ENCODE measurements at regions not wholly inside any gene's neighbourhood (a gene's known extent, or its start where the extent isn't known, plus 50 kb on each side); places are given as distances from the start of the nearest gene placed in this dataset.

DNA sequence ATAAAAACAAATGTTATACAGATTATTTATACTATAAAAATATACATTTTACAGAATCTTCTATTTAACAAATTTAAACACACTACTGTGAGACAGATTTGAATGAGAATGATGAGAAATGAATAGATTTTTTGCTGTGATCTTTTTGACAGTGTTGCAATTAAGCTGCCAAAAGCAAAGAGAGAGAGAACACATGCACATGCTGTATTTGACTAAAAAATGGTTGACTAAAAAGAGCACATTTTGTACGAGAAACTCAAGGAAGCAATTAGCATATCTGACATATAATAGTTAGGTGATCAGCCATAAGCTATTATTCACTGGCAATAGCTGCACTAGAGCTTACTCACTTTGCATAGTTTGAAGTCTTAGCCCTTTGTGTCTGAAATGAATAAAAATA, 115.8 kb downstream of the SYT10 start:
- Histone ChIP-seq H3K4me1 (no peaks in the 10 kb centered on the region), H3K4me3 (no peak overlapping the region), H3K9me3 (no peaks in the 10 kb centered on the region), H3K36me3 (no peaks in the 10 kb centered on the region), H3K27me3 (no peaks in the 10 kb centered on the region), H3K27ac (no peak overlapping the region)
- intact Hi-C loops (cut with DNase I; ENCODE audit: low total_unique reads) = no loop called here
- in situ Hi-C loops (cut with MboI; ENCODE audit: low sequenced_read_pairs in 4 of 4) = no loop called here
- no peak for ATAC-seq
- TF ChIP-seq, protein P1, sequence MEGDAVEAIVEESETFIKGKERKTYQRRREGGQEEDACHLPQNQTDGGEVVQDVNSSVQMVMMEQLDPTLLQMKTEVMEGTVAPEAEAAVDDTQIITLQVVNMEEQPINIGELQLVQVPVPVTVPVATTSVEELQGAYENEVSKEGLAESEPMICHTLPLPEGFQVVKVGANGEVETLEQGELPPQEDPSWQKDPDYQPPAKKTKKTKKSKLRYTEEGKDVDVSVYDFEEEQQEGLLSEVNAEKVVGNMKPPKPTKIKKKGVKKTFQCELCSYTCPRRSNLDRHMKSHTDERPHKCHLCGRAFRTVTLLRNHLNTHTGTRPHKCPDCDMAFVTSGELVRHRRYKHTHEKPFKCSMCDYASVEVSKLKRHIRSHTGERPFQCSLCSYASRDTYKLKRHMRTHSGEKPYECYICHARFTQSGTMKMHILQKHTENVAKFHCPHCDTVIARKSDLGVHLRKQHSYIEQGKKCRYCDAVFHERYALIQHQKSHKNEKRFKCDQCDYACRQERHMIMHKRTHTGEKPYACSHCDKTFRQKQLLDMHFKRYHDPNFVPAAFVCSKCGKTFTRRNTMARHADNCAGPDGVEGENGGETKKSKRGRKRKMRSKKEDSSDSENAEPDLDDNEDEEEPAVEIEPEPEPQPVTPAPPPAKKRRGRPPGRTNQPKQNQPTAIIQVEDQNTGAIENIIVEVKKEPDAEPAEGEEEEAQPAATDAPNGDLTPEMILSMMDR (IDR thresholded peaks at IDR 0.05 in 4 of 5, conservative IDR thresholded peaks at IDR 0.05 in 1 of 5) = no peak
- no peak for TF ChIP-seq POLR2A (IDR thresholded peaks at IDR 0.05)
- no peak for DNase-seq

DNA sequence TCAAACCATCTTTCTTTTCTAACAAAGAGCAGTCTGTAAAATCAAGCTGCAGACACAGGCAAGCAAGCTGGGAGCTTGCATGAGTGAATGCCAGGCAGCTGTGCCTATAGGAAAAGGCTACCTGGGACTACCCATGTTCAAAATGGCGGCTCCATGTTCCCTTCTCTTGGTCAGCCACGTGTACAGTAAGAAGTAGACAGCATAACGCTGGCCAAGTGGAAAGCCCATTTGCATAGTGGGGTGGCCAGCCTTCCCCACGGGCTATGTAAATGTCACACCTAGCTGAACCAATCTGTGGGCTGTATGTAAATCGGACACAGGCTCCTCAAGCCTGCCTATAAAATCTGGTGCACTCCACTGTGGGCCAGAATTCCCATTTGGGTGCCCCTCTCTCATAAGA, 117.1 kb downstream of the SYT10 start:
- H3K9me3 ChIP-seq = no peaks in the 10 kb centered on the region
- H3K4me1 ChIP-seq = no peaks in the 10 kb centered on the region
- no peaks in the 10 kb centered on the region for H3K27me3 ChIP-seq
- H3K36me3 ChIP-seq = no peaks in the 10 kb centered on the region
- no peak for TF ChIP-seq POLR2A (IDR thresholded peaks at IDR 0.05)
- TF ChIP-seq, protein P1 (IDR thresholded peaks at IDR 0.05 in 4 of 5, conservative IDR thresholded peaks at IDR 0.05 in 1 of 5) = no peak
- ATAC-seq = no peak
- no peak overlapping the region for H3K4me3 ChIP-seq
- DNase-seq = no peak
- in situ Hi-C loops (cut with MboI; ENCODE audit: low sequenced_read_pairs in 4 of 4) = no loop called here
- intact Hi-C loops (cut with DNase I; ENCODE audit: low total_unique reads) = no loop called here
- no peak overlapping the region for H3K27ac ChIP-seq

DNA sequence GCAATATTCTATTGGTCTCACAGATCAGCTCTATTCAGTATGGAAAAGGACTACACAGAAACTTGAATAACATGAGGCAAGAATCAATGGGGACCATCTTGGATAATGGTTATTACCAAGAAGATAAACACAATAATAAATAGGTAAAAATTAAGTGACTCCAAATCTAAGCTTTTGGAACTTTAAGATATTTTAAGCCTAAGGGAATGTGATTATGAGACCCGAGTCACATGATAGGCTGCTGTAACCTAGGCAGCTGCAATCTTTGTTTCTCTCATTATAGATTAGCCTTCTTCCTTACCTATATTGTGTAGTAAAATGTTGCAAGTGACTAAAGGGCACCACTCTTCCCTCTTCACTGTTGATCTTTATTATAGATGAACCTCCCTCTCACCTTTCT, 121.9 kb downstream of the SYT10 start:
- in situ Hi-C loops (cut with MboI; ENCODE audit: low sequenced_read_pairs in 4 of 4) = no loop called here
- DNase-seq (no peak), ATAC-seq (no peak)
- no peak for TF ChIP-seq POLR2A (IDR thresholded peaks at IDR 0.05)
- TF ChIP-seq, protein P1 (IDR thresholded peaks at IDR 0.05 in 4 of 5, conservative IDR thresholded peaks at IDR 0.05 in 1 of 5) = no peak
- Histone ChIP-seq H3K36me3 (no peaks in the 10 kb centered on the region), H3K27me3 (no peaks in the 10 kb centered on the region), H3K9me3 (no peaks in the 10 kb centered on the region), H3K27ac (no peak overlapping the region), H3K4me1 (no peaks in the 10 kb centered on the region), H3K4me3 (no peak overlapping the region)
- intact Hi-C loops (cut with DNase I; ENCODE audit: low total_unique reads) = no loop called here

DNA sequence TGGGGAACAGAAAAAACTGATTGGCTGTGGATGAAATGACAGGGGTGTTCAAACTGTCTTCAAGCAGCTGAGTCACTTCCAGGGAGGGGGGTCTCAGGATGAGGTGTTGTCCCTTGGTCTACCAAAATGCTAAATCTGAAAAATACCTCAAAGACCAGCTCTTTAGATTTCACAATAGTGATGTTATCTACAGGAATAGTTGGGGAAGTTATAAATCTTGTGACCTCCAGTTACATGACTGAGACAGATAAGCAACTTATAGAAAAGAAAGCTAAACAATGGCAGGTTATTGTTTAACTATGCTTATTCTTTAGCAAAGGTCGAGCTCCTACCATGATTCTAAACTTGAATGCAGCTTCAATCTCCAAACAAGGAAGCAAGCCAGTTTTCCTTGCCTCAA, 125.4 kb downstream of the SYT10 start:
- ATAC-seq (no peak), DNase-seq (no peak)
- H3K27me3 ChIP-seq = no peaks in the 10 kb centered on the region
- no peaks in the 10 kb centered on the region for H3K4me1 ChIP-seq
- TF ChIP-seq POLR2A (IDR thresholded peaks at IDR 0.05) = no peak
- TF ChIP-seq, protein P1 (IDR thresholded peaks at IDR 0.05 in 4 of 5, conservative IDR thresholded peaks at IDR 0.05 in 1 of 5) = no peak
- in situ Hi-C loops (cut with MboI; ENCODE audit: low sequenced_read_pairs in 4 of 4) (no loop called here), intact Hi-C loops (cut with DNase I; ENCODE audit: low total_unique reads) (no loop called here)
- H3K4me3 ChIP-seq = no peak overlapping the region
- no peak overlapping the region for H3K27ac ChIP-seq
- no peaks in the 10 kb centered on the region for H3K9me3 ChIP-seq
- no peaks in the 10 kb centered on the region for H3K36me3 ChIP-seq

DNA sequence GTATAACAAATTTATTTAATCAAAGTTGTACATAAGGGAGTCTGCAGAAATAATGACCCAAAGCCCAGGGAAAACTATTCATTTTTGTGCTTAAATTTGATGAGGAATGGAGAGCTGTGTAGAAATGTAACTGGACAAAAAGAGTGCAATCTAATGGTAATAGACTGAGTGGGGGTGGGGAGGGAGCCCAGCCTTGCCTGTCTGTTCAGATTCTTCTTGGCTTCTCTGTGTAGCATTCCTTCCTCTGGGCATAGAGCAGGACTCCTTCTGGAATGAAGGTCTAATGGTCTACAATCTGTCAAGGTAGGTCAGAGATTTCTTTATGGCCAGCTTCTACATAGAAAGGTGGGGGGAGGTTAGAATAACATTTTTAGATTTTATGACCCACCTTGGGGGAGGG, 126.1 kb downstream of the SYT10 start:
- Histone ChIP-seq H3K27me3 (no peaks in the 10 kb centered on the region), H3K4me1 (no peaks in the 10 kb centered on the region), H3K36me3 (no peaks in the 10 kb centered on the region), H3K9me3 (no peaks in the 10 kb centered on the region), H3K27ac (no peak overlapping the region), H3K4me3 (no peak overlapping the region)
- DNase-seq (no peak), ATAC-seq (no peak)
- intact Hi-C loops (cut with DNase I; ENCODE audit: low total_unique reads) = no loop called here
- TF ChIP-seq, protein P1 (IDR thresholded peaks at IDR 0.05 in 4 of 5, conservative IDR thresholded peaks at IDR 0.05 in 1 of 5) = no peak
- TF ChIP-seq POLR2A (IDR thresholded peaks at IDR 0.05) = no peak
- in situ Hi-C loops (cut with MboI; ENCODE audit: low sequenced_read_pairs in 4 of 4) = no loop called here

Data from gastrocnemius medialis (tissue), 4 donors.